Fibroblast of villous mesenchyme (primary cell): ENCODE measurements at regions not wholly inside any gene's neighbourhood (a gene's known extent, or its start where the extent isn't known, plus 50 kb on each side); places are given as distances from the start of the nearest gene placed in this dataset.
"Not testable (repeated sequence)": the region's sequence is repeated elsewhere in the genome, so short reads cannot be mapped to it uniquely, and the experiment has no call there.

Experiments
- DNase-seq: peaks from one replicate; pipeline ENCODE4 v3.0.0-alpha.2; 2010; ENCODE audit warnings: low read depth
- H3K4me3 ChIP-seq: 2 replicates; pipeline ENCODE4 v1.5.1; 2011; ENCODE audit warnings: low read depth, mild to moderate bottlenecking, low read length
- TF ChIP-seq, protein P1 (sequence below): IDR thresholded peaks from 2 replicates; pipeline ENCODE4 v1.5.1; 2012; ENCODE audit warnings: low read depth, mild to moderate bottlenecking, low read length; ENCODE audit not compliant: insufficient read depth

DNA sequence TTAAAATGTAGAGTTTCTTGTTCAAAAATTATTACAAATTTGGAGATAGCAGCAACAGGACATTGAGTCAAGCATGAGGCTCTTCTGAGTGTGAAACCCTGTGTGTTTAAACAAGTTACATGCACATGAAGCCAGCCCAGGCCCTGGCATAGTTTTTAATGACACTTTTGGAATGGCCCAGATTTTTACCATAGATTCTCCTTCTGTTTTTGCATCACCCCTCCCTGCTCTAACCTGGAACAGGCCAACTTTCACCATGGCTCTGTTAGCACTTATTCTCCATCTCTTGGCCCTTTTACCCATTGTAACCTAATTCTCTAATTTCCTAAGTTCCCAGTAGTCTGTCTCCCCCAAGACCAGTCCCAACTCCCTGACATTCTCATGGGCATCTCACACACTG lies 63.1 kb upstream of the PRSS23 start:
- no peak overlapping the region for H3K4me3 ChIP-seq
- TF ChIP-seq, protein P1, sequence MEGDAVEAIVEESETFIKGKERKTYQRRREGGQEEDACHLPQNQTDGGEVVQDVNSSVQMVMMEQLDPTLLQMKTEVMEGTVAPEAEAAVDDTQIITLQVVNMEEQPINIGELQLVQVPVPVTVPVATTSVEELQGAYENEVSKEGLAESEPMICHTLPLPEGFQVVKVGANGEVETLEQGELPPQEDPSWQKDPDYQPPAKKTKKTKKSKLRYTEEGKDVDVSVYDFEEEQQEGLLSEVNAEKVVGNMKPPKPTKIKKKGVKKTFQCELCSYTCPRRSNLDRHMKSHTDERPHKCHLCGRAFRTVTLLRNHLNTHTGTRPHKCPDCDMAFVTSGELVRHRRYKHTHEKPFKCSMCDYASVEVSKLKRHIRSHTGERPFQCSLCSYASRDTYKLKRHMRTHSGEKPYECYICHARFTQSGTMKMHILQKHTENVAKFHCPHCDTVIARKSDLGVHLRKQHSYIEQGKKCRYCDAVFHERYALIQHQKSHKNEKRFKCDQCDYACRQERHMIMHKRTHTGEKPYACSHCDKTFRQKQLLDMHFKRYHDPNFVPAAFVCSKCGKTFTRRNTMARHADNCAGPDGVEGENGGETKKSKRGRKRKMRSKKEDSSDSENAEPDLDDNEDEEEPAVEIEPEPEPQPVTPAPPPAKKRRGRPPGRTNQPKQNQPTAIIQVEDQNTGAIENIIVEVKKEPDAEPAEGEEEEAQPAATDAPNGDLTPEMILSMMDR = no peak
- no peak for DNase-seq

DNA sequence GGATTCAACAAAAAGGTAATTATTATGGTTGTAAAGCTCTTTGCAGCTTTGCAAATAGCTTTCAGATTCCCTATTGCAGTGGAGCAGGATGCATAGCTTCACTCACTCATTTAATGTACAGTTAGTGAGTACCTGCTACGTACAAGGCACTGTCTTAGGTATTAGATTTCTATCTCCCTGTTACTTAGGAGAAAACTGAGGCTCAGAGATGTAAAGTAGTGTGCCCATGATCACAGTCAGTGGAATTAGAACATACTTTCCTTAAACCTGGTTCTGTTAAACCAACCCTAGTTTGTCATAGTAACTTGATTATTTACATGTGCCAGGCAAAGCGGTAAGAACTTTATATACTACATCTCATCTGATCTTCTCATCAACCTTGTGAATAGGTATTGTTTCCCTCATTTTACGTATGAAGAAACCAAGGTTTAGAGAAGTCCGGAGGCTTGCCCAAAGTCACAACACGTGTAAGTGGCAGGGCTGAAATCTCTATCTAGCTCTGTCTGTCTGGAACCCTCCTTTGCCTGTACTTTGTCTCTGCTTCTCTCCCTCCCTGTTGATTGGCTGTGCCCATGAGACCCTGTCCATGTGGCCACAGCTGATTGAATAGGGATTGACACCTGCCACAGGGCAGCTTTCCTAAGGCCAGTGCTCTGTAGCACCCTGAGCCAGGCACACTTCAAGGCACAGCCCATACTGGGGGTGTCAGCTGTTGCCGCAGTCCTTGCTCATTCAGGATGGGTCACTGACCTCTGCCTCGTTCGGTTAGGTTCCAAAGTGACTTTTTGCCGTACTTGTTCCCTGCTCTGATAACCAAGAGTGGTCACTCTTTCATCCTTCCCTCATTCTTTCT lies 63.8 kb upstream of the PRSS23 start:
- TF ChIP-seq, protein P1 = no peak
- H3K4me3 ChIP-seq = no peak overlapping the region
- DNase-seq = no peak

DNA sequence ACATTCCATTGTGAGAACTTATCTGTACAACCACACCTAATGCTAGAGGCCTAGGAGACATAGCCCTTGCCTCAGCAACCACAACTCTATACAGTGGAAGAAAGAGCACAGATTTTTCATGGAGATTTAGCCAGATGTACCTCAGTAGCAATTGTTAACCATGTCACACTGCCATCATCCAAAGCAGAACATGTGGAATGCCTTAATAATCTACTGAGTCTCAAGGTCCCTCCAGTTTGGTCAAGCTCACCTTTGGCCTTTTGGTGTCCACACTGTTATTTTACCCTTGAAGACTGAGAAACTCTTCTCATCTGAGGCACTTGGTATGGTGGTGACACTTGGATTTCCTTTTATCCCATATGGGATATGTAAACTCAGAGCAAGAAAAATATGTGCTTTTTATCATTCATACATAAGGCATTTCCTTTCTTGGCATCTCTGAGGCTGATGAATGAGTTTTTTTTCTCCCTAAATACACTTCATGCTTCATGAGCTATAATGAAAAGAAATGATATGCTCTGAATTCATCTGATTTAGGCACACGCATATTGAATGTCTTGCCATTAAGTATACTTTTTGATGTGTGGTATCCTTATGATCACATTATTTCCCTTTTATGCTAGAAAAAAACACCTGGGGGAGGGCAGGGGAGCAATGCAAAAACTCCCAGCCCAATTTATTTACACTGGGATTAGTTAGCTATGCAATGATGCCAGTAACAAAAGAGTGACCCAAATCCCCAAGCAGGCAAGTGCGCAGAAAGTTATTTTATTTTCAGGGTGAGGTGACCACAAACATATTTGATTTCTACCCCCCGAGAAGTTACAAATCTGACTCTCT lies 63.3 kb upstream of the ME3 start:
- DNase-seq = peak; percentile 34
- H3K4me3 ChIP-seq = no peak overlapping the region
- TF ChIP-seq, protein P1 = no peak

DNA sequence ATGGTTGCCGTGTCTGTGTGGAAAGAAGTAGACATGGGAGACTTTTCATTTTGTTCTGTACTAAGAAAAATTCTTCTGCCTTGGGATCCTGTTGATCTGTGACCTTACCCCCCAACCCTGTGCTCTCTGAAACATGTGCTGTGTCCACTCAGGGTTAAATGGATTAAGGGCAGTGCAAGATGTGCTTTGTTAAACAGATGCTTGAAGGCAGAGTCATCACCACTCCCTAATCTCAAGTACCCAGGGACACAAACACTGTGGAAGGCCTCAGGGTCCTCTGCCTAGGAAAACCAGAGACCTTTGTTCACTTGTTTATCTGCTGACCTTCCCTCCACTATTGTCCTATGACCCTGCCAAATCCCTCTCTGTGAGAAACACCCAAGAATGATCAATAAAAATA lies 60.3 kb upstream of the ME3 start:
- DNase-seq, H3K4me3 ChIP-seq: not testable (repeated sequence)

DNA sequence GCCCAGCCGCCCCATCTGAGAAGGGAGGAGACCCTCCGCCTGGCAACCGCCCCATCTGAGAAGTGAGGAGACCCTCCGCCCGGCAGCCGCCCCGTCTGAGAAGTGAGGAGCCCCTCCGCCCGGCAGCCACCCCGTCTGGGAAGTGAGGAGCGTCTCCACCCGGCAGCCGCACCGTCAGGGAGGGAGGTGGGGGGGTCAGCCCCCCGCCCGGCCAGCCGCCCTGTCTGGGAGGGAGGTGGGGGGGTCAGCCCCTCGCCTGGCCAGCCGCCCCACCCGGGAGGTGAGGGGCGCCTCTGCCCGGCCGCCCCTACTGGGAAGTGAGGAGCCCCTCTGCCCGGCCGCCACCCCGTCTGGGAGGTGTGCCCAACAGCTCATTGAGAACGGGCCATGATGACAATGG lies 59.9 kb upstream of the ME3 start:
- DNase-seq, H3K4me3 ChIP-seq: not testable (repeated sequence)

DNA sequence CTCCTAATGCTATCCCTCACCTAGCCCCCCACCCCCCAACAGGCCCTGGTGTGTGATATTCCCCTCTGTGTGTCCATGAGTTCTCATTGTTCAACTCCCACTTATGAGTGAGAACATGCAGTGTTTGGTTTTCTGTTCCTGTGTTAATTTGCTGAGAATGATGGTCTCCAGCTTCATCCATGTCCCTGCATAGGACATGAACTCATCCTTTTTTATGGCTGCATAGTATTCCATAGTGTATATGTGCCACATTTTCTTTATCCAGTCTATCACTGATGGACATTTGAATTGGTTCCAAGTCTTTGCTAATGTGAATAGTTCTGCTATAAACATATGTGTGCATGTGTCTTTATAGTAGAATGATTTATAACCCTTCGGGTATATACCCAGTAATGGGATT lies 57.2 kb upstream of the ME3 start:
- not testable (repeated sequence) for H3K4me3 ChIP-seq, DNase-seq

DNA sequence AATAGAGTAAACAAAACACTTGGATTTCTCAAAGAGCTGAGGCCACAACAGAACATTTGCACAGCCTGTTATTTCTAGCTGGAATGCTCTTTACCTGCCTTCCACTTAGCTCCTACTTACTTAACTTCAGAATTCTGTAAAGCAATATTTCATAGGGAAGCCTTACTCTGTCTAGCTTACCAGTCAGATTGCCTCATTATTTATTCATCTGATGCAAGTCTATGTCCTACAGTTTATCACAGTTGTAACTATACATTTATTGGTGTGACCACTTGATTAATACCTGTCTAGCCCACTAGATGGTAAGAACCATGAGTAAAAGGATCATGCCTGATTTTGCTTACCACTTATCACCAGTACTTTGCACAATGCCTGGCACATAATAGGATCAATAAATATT lies 56.1 kb upstream of the ME3 start:
- TF ChIP-seq, protein P1 = no peak
- no peak overlapping the region for H3K4me3 ChIP-seq
- no peak for DNase-seq

DNA sequence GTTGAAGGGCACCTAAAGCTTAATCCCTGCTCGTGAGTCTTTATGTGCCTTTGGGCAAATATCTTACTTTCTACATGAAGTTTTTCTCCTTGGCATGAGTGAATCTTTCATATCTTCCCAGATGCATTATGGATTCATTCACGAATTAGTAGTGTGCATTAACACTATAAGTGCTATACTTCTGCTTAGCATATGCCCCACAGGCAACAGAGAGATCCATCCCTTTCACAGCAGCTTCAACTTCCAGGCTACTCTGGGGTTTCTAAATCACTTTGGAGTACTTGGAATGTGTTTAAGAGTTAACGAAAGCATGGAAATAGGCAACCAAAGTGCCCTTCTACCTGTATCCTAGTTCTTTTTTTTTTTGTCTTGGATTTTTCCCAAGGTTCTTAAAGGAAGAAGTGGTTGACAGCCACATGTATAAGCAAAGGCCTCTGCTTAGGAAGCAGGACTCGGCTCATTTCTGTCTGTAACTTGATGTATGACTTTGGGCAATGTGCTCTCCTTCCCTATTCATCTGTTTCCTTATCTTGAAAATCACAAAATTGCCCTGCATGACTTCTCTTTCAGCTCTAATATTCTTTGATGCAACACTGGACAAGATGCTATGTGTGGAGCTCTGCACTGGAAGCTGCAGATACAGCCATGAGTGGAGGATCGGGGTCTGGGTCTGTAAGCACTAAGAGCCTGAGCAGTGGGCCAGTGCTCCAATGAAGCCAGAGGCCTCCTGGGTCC lies 54.5 kb upstream of the ME3 start:
- H3K4me3 ChIP-seq = no peak overlapping the region
- TF ChIP-seq, protein P1 = no peak
- DNase-seq = no peak
